H1 (cell line): ENCODE measurements at regions not wholly inside any gene's neighbourhood (a gene's known extent, or its start where the extent isn't known, plus 50 kb on each side); places are given as distances from the start of the nearest gene placed in this dataset.

Source experiments
- CTCF ChIA-PET: fragments of 300-600 bp; sonication (Branson Sonifier 250); formaldehyde crosslinking; loops from one replicate; lab custom pipeline; 2021; ENCODE audit not compliant: partially characterized antibody; lab: Charles Lee
- POLR2A ChIA-PET: fragments of 300-600 bp; sonication (Branson Sonifier 250); formaldehyde crosslinking; loops from one replicate; lab custom pipeline; 2021; ENCODE audit warnings: inconsistent platforms; ENCODE audit not compliant: partially characterized antibody; lab: Charles Lee
- DNase-seq, 2 experiments: peaks; one replicate each; pipeline versions ENCODE4 v3.0.0 to v3.0.0-alpha.2; 2010 to 2022; ENCODE audit warnings: low spot score in 2 of 2, low read depth in 1 of 2, mixed read lengths in 1 of 2
- FAIRE-seq: peaks from 2 replicates; lab custom pipeline; 2011; peaks lifted over from hg19 to GRCh38; lab: Jason Lieb, UNC
- H2AFZ ChIP-seq: 2 replicates; pipeline ENCODE4 v1.8.1; 2012; ENCODE audit warnings: low read length, inconsistent platforms
- H2AK5ac ChIP-seq: 2 replicates; pipeline ENCODE4 v1.6.1; 2013; ENCODE audit warnings: low read depth, low read length
- H2BK120ac ChIP-seq: replicated peaks from 2 replicates; pipeline ENCODE3; 2013; ENCODE audit warnings: low read depth, low read length, inconsistent platforms
- H2BK12ac ChIP-seq: 2 replicates; pipeline ENCODE4 v1.6.1; 2013; ENCODE audit warnings: low read depth, low read length
- H2BK15ac ChIP-seq: 2 replicates; pipeline ENCODE4 v1.6.1; 2013; ENCODE audit warnings: low read length
- H2BK20ac ChIP-seq: 2 replicates; pipeline ENCODE4 v1.6.1; 2013; ENCODE audit warnings: low read length
- H2BK5ac ChIP-seq: 2 replicates; pipeline ENCODE4 v1.6.1; 2013; ENCODE audit warnings: low read depth, low read length
- H3K14ac ChIP-seq: 2 replicates; pipeline ENCODE4 v1.6.1; 2013; ENCODE audit warnings: inconsistent platforms; ENCODE audit not compliant: insufficient read length
- H3K18ac ChIP-seq: 2 replicates; pipeline ENCODE4 v1.6.1; 2013; ENCODE audit warnings: low read length; ENCODE audit errors: extremely low read depth
- H3K23ac ChIP-seq: 2 replicates; pipeline ENCODE4 v1.6.1; 2013; ENCODE audit warnings: inconsistent platforms; ENCODE audit not compliant: insufficient read length
- H3K23me2 ChIP-seq: 2 replicates; pipeline ENCODE4 v1.6.1; 2013; ENCODE audit warnings: low read depth, low read length
- H3K27ac ChIP-seq: 2 replicates; pipeline ENCODE4 v1.6.1; 2011; ENCODE audit warnings: low read depth, low read length, inconsistent platforms
- H3K27me3 ChIP-seq, 4 experiments: replicated peaks in 1 of 4; 1 replicate in 1 of 4; 2 replicates in 3 of 4; pipeline versions ENCODE4 v1.6.1 to v1.8.1; 2011 to 2013; ENCODE audit warnings: low read length in 3 of 4, mild to moderate bottlenecking in 3 of 4, inconsistent platforms in 2 of 4, mixed read lengths in 2 of 4, moderate library complexity in 1 of 4; ENCODE audit not compliant: control insufficient read depth in 3 of 4, insufficient read depth in 3 of 4; ENCODE audit errors: extremely low read depth in 1 of 4
- H3K36me3 ChIP-seq, 4 experiments: 2 replicates each; pipeline versions ENCODE4 v1.6.1 to v1.8.1; 2011 to 2013; ENCODE audit warnings: mild to moderate bottlenecking in 4 of 4, low read length in 3 of 4, moderate library complexity in 2 of 4, control low read depth in 1 of 4, inconsistent platforms in 1 of 4; ENCODE audit not compliant: insufficient read depth in 4 of 4, control insufficient read depth in 2 of 4
- H3K4ac ChIP-seq: replicated peaks from 2 replicates; pipeline ENCODE3; 2013; ENCODE audit warnings: low read length, low read depth, mixed read lengths, inconsistent platforms; ENCODE audit not compliant: insufficient read length
- H3K4me1 ChIP-seq, 4 experiments: replicated peaks in 1 of 4; 1 replicate in 1 of 4; 2 replicates in 3 of 4; pipeline versions ENCODE4 v1.6.1 to v1.8.1; 2011 to 2013; ENCODE audit warnings: low read length in 3 of 4, inconsistent platforms in 2 of 4, mixed read lengths in 1 of 4; ENCODE audit not compliant: insufficient read depth in 4 of 4, control insufficient read depth in 3 of 4
- H3K4me2 ChIP-seq, 2 experiments: 2 replicates each; pipeline versions ENCODE4 v1.6.1 to v1.8.1; 2011 to 2013; ENCODE audit warnings: low read depth in 2 of 2, low read length in 2 of 2, control low read depth in 1 of 2, inconsistent platforms in 1 of 2, mild to moderate bottlenecking in 1 of 2; ENCODE audit not compliant: insufficient read depth in 1 of 2
- H3K4me3 ChIP-seq, 4 experiments: fragments of 200-600, 300-600 bp in 1 of 4; sonication (generic), shearing (Covaris generic), sonication (Bioruptor Twin) in 1 of 4; 2 replicates each; pipeline versions ENCODE4 v1.5.1 to v1.8.1; 2011 to 2016; ENCODE audit warnings: low read length in 4 of 4, low read depth in 3 of 4, control low read depth in 2 of 4, inconsistent platforms in 2 of 4, mild to moderate bottlenecking in 2 of 4, mixed read lengths in 1 of 4, moderate library complexity in 1 of 4; ENCODE audit not compliant: insufficient read depth in 2 of 4; ENCODE audit errors: extremely low read depth in 1 of 4
- H3K56ac ChIP-seq: replicated peaks from 2 replicates; pipeline ENCODE3; 2013; ENCODE audit warnings: low read depth, mild to moderate bottlenecking, mixed read lengths, low read length, inconsistent platforms; ENCODE audit not compliant: insufficient read length
- H3K79me1 ChIP-seq: 2 replicates; pipeline ENCODE4 v1.6.1; 2013; ENCODE audit warnings: low read depth, low read length, control low read depth
- H3K79me2 ChIP-seq, 2 experiments: 2 replicates each; pipeline versions ENCODE4 v1.6.1 to v1.8.1; 2012 to 2013; ENCODE audit warnings: low read length in 2 of 2, mild to moderate bottlenecking in 2 of 2, inconsistent platforms in 1 of 2; ENCODE audit not compliant: insufficient read depth in 2 of 2, control insufficient read depth in 1 of 2
- H3K9ac ChIP-seq, 4 experiments: replicated peaks in 1 of 4; 1 replicate in 1 of 4; 2 replicates in 3 of 4; pipeline versions ENCODE4 v1.6.1 to v1.8.1; 2011 to 2013; ENCODE audit warnings: low read depth in 3 of 4, low read length in 3 of 4, control low read depth in 2 of 4, mild to moderate bottlenecking in 2 of 4, moderate library complexity in 2 of 4, inconsistent platforms in 1 of 4; ENCODE audit errors: extremely low read depth in 1 of 4
- H3K9me3 ChIP-seq, 2 experiments: 2 replicates each; pipeline versions ENCODE4 v1.6.1 to v1.8.1; 2012 to 2013; ENCODE audit warnings: mild to moderate bottlenecking in 2 of 2, moderate library complexity in 2 of 2, control low read depth in 1 of 2, inconsistent platforms in 1 of 2, low read depth in 1 of 2, low read length in 1 of 2, mixed read lengths in 1 of 2; ENCODE audit not compliant: insufficient read depth in 2 of 2
- H4K20me1 ChIP-seq, 2 experiments: replicated peaks in 1 of 2; 2 replicates each; pipeline versions ENCODE3 to v1.8.1; 2011 to 2013; ENCODE audit warnings: inconsistent platforms in 2 of 2, low read length in 2 of 2, mild to moderate bottlenecking in 1 of 2; ENCODE audit not compliant: insufficient read depth in 2 of 2, control insufficient read depth in 1 of 2
- H4K5ac ChIP-seq: 2 replicates; pipeline ENCODE4 v1.6.1; 2013; ENCODE audit warnings: low read length, low read depth, mixed read lengths, inconsistent platforms; ENCODE audit not compliant: insufficient read length
- H4K8ac ChIP-seq: 2 replicates; pipeline ENCODE4 v1.8.0; 2013; ENCODE audit warnings: mild to moderate bottlenecking, moderate library complexity, low read length, inconsistent platforms; ENCODE audit not compliant: insufficient read depth; ENCODE audit errors: extremely low read depth
- H4K91ac ChIP-seq: replicated peaks from 2 replicates; pipeline ENCODE3; 2013; ENCODE audit warnings: low read length, mixed read lengths, inconsistent platforms; ENCODE audit not compliant: insufficient read length
- CHD1 ChIP-seq: IDR thresholded peaks from 2 replicates; pipeline ENCODE4 v1.6.1; 2012; ENCODE audit warnings: low read depth, low read length, improper control_type of control experiment
- CHD2 ChIP-seq: IDR thresholded peaks from 2 replicates; pipeline ENCODE4 v1.6.1; 2012; ENCODE audit warnings: low read length, improper control_type of control experiment
- CREB1 ChIP-seq: IDR thresholded peaks from 2 replicates; pipeline ENCODE4 v1.6.1; 2012; ENCODE audit warnings: inconsistent platforms
- KDM4A ChIP-seq: IDR thresholded peaks from one replicate; pipeline ENCODE4 v1.7.1; 2012; ENCODE audit warnings: low read depth, mild to moderate bottlenecking, moderate library complexity, low read length, inconsistent platforms; ENCODE audit not compliant: severe bottlenecking
- NANOG ChIP-seq: IDR thresholded peaks from 2 replicates; pipeline ENCODE4 v1.6.1; 2011; ENCODE audit warnings: low read length, low read depth, mild to moderate bottlenecking, inconsistent platforms; ENCODE audit not compliant: insufficient read depth, poor library complexity, severe bottlenecking
- POLR2AphosphoS5 ChIP-seq: IDR thresholded peaks from 2 replicates; pipeline ENCODE4 v1.6.1; 2011; ENCODE audit warnings: low read depth, low read length
- RNF2 ChIP-seq: fragments of 200-900, 300-1000 bp; sonication (generic); IDR thresholded peaks from 2 replicates; pipeline ENCODE4 v1.7.1; 2016; ENCODE audit warnings: borderline replicate concordance, low read depth, mild to moderate bottlenecking, antibody characterized with exemption, low read length; ENCODE audit not compliant: poor library complexity, severe bottlenecking; ENCODE audit errors: missing control alignments
- SAP30 ChIP-seq: fragments of 300-600 bp; sonication (generic); IDR thresholded peaks from 2 replicates; pipeline ENCODE4 v1.7.1; 2012; ENCODE audit warnings: low read length, moderate library complexity, mild to moderate bottlenecking, inconsistent platforms; ENCODE audit not compliant: insufficient read depth, insufficient replicate concordance
- SIRT6 ChIP-seq: IDR thresholded peaks from one replicate; pipeline ENCODE4 v1.7.1; 2012; ENCODE audit warnings: low read length, inconsistent platforms
- ZNF274 ChIP-seq: IDR thresholded peaks from 2 replicates; pipeline ENCODE4 v1.7.0; 2012; ENCODE audit warnings: low read length, borderline replicate concordance; ENCODE audit errors: extremely low read depth
- WGBS, 2 experiments: shearing (Covaris generic) in 1 of 2; methylation state at CpG; one replicate each; pipeline versions ENCODE4 v1.1.6 to v1.1.7; 2013 to 2015; ENCODE audit warnings: low lambda C conversion rate in 2 of 2, mixed read lengths in 2 of 2, inconsistent platforms in 1 of 2, low coverage in 1 of 2, missing lambda C conversion rate in 1 of 2; ENCODE audit not compliant: insufficient replicate concordance in 2 of 2, insufficient coverage in 1 of 2, insufficient read length in 1 of 2; ENCODE audit errors: extremely low coverage in 1 of 2, missing lambda C conversion rate in 1 of 2; 5-methylcytosine and 5-hydroxymethylcytosine counted together
- TF ChIP-seq, protein P1 (sequence below): IDR thresholded peaks from 2 replicates; pipeline ENCODE4 v1.6.1; 2011; ENCODE audit warnings: low read depth, mild to moderate bottlenecking, low read length; ENCODE audit not compliant: insufficient read depth

GRCh38 chr2:62320657-62321357 lies 124.9 kb downstream of the B3GNT2 start:
- no peak overlapping the region for H2BK15ac ChIP-seq
- H2BK5ac ChIP-seq = peak overlapping the region; percentile 30; the same call in 1 of the 2 replicates
- H2BK20ac ChIP-seq = peak overlapping the region; percentile 24; the same call in 1 of the 2 replicates
- peaks cover 0 to 4% (median 0%) of the 10 kb centered on the region in 4 experiments; a peak in 1 of 8 replicates for H3K36me3 ChIP-seq
- H3K9me3 ChIP-seq = no peaks in the 10 kb centered on the region
- no peak for DNase-seq
- 0 out of 2 replicates have a peak overlapping the region, but pooled peaks have one; percentile 46 for H2AK5ac ChIP-seq
- no peak overlapping the region for H4K5ac ChIP-seq
- 0 out of 7 replicates have a peak overlapping the region, but pooled peaks of 1 of the 4 experiments have one; percentile 7 for H3K9ac ChIP-seq
- ChIA-PET POLR2A (interaction anchor here (0.8 kb wide), 1 partner anchor 16 kb away, joined by 3 read pairs; no protein-coding TSS in a partner anchor), CTCF (interaction anchor here (0.8 to 2.3 kb wide), 5 partner anchors 12 to 32 kb away, joined by 3 to 7 read pairs (median 3); no protein-coding TSS in a partner anchor)
- H4K91ac ChIP-seq = no peak overlapping the region
- no peak overlapping the region for H3K23ac ChIP-seq
- H3K23me2 ChIP-seq = no peaks in the 10 kb centered on the region
- FAIRE-seq = no peak
- H3K4me1 ChIP-seq = peaks cover 0 to 17% (median 6%) of the 10 kb centered on the region in 4 experiments; a peak in 5 of 7 replicates
- H3K4me3 ChIP-seq = no peak overlapping the region; a peak in 1 of 8 replicates
- 0 out of 2 replicates have a peak overlapping the region, but pooled peaks have one; percentile 20 for H2BK12ac ChIP-seq
- no peak overlapping the region for H3K56ac ChIP-seq
- no peak overlapping the region for H4K8ac ChIP-seq
- no peak overlapping the region for H3K14ac ChIP-seq
- H2AFZ ChIP-seq = no peak overlapping the region
- no peaks in the 10 kb centered on the region for H3K79me2 ChIP-seq
- WGBS, 2 experiments = 57% methylated on average over 6 of the region's 6 CpGs; no CpG with 5 or more reads in 1 of the 2 experiments
- H2BK120ac ChIP-seq = no peak overlapping the region
- H3K4ac ChIP-seq = no peak overlapping the region
- H3K27ac ChIP-seq = peak overlapping the region; percentile 39; the same call in 1 of the 2 replicates
- peak overlapping the region; percentile 28 to 43; a peak in 3 of 4 replicates for H3K4me2 ChIP-seq
- H3K79me1 ChIP-seq = no peaks in the 10 kb centered on the region
- H4K20me1 ChIP-seq = no peaks in the 10 kb centered on the region
- no peaks in the 10 kb centered on the region for H3K27me3 ChIP-seq
- peak overlapping the region; percentile 1; the same call in 1 of the 2 replicates for H3K18ac ChIP-seq
- TF ChIP-seq CHD1 (no peak), POLR2AphosphoS5 (no peak), SAP30 (no peak), KDM4A (no peak), CHD2 (no peak), NANOG (no peak), CREB1 (no peak), SIRT6 (no peak), ZNF274 (no peak), RNF2 (no peak)
- TF ChIP-seq, protein P1, sequence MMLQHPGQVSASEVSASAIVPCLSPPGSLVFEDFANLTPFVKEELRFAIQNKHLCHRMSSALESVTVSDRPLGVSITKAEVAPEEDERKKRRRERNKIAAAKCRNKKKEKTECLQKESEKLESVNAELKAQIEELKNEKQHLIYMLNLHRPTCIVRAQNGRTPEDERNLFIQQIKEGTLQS = no peak
